ENCODE measurements at regions not wholly inside any gene's neighbourhood (a gene's known extent, or its start where the extent isn't known, plus 50 kb on each side); places are given as distances from the start of the nearest gene placed in this dataset.

DNA sequence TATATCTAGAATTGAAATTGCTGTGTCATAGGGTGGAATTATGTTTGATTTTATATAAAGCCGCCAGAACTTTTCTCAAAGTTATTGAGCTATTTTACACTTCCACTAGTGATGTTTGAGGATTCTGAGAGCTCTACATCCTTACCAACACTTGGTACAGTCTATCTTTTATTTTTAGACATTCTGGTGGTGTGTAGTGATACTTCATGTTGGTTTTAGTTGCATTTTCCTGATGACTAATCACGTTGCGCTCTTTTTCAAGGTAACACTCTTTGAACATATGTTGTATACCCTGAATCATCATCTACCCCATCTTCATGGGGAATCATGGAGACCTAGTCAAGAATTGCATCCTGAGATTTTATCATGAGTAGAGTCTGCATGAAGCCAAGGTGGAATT, 141.7 kb downstream of the NXNL2 start:
- WGBS: 81% methylated on average over 3 of the region's 3 CpGs
- Histone ChIP-seq H3K36me3 (ENCODE audit: control insufficient read depth in 4 of 4, insufficient read depth in 3 of 4, low read depth in 1 of 4, low read length in 3 of 4) (no peaks in the 10 kb centered on the region), H3K9ac (ENCODE audit: low read depth in 1 of 2, low read length in 2 of 2) (no peak overlapping the region), H3K4me3 (ENCODE audit: low read depth in 1 of 3, low read length in 3 of 3) (no peak overlapping the region), H3K27me3 (ENCODE audit: control insufficient read depth in 4 of 4, insufficient read depth in 4 of 4, low read length in 3 of 4) (peaks cover 0 to 3% (median 0%) of the 10 kb centered on the region in 4 donors), H3K27ac (ENCODE audit: low read depth in 1 of 2, low read length in 2 of 2) (no peak overlapping the region), H3K4me1 (ENCODE audit: control insufficient read depth in 4 of 4, insufficient read depth in 4 of 4, low read length in 3 of 4) (no peaks in the 10 kb centered on the region), H3K9me3 (ENCODE audit: control insufficient read depth in 4 of 4, low read length in 3 of 4) (no peaks in the 10 kb centered on the region)
- no peak for DNase-seq (ENCODE audit: low spot score)
- TF ChIP-seq, protein P1, sequence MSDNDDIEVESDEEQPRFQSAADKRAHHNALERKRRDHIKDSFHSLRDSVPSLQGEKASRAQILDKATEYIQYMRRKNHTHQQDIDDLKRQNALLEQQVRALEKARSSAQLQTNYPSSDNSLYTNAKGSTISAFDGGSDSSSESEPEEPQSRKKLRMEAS (IDR thresholded peaks at IDR 0.05): no peak
- no peak for TF ChIP-seq RXRA (IDR thresholded peaks at IDR 0.05)

DNA sequence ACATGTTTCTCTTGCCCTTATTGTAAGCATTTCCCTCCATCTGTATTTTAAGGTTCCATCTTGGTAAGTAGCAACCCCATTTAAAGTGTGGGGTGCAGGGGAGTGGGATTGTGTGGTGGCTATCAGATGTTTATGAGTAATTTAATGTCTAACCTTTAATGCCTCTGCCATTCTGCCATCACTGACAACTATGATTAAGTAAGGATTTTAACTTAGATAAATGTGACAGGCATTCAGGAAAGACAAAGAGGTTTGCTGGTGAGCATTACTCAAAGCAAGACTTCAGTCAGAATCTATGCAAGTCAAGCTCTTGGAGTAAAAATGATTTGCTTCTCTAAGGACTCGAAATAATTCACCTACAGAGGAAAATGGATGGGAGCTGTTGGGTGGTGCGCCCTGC, 143.0 kb downstream of the NXNL2 start:
- DNase-seq (ENCODE audit: low spot score): no peak
- no peaks in the 10 kb centered on the region for H3K4me1 ChIP-seq (ENCODE audit: control insufficient read depth in 4 of 4, insufficient read depth in 4 of 4, low read length in 3 of 4)
- H3K27me3 ChIP-seq (ENCODE audit: control insufficient read depth in 4 of 4, insufficient read depth in 4 of 4, low read length in 3 of 4): peaks cover 0 to 3% (median 0%) of the 10 kb centered on the region in 4 donors
- no peak overlapping the region for H3K27ac ChIP-seq (ENCODE audit: low read depth in 1 of 2, low read length in 2 of 2)
- H3K9ac ChIP-seq (ENCODE audit: low read depth in 1 of 2, low read length in 2 of 2): no peak overlapping the region
- no peaks in the 10 kb centered on the region for H3K9me3 ChIP-seq (ENCODE audit: control insufficient read depth in 4 of 4, low read length in 3 of 4)
- 92% methylated on average over 2 of the region's 2 CpGs for WGBS
- no peak overlapping the region for H3K4me3 ChIP-seq (ENCODE audit: low read depth in 1 of 3, low read length in 3 of 3)
- no peaks in the 10 kb centered on the region for H3K36me3 ChIP-seq (ENCODE audit: control insufficient read depth in 4 of 4, insufficient read depth in 3 of 4, low read depth in 1 of 4, low read length in 3 of 4)
- TF ChIP-seq NR2F2 (IDR thresholded peaks at IDR 0.05) (no peak), TAF1 (conservative IDR thresholded peaks at IDR 0.05) (no peak), RAD21 (IDR thresholded peaks at IDR 0.05) (no peak), GABPA (IDR thresholded peaks at IDR 0.05 in 1 of 2, conservative IDR thresholded peaks at IDR 0.05 in 1 of 2) (no peak), FOXA2 (IDR thresholded peaks at IDR 0.05) (no peak), JUND (IDR thresholded peaks at IDR 0.05) (no peak)
- TF ChIP-seq, protein P2, sequence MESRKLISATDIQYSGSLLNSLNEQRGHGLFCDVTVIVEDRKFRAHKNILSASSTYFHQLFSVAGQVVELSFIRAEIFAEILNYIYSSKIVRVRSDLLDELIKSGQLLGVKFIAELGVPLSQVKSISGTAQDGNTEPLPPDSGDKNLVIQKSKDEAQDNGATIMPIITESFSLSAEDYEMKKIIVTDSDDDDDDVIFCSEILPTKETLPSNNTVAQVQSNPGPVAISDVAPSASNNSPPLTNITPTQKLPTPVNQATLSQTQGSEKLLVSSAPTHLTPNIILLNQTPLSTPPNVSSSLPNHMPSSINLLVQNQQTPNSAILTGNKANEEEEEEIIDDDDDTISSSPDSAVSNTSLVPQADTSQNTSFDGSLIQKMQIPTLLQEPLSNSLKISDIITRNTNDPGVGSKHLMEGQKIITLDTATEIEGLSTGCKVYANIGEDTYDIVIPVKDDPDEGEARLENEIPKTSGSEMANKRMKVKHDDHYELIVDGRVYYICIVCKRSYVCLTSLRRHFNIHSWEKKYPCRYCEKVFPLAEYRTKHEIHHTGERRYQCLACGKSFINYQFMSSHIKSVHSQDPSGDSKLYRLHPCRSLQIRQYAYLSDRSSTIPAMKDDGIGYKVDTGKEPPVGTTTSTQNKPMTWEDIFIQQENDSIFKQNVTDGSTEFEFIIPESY (IDR thresholded peaks at IDR 0.05): no peak

DNA sequence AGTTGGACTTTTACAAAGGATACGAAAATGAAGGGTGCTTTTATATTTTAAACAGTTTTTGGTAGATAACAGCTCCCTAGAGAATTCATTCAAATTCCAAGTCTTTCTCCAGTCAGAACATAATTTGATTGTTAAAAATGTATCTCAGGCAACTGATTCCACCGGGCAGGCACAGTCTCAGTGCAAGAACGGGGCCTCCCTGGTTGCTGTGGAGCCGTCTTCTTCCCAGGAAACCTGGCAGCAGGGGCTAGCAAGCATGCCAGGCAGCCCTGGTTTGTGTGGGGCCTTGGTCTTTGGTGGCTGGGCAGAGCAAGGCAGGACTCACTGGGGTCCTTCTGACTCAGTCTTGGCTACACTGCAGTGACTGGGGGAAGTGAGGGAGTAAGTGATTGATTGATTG, 143.5 kb downstream of the NXNL2 start:
- Histone ChIP-seq H3K27ac (ENCODE audit: low read depth in 1 of 2, low read length in 2 of 2) (no peak overlapping the region), H3K27me3 (ENCODE audit: control insufficient read depth in 4 of 4, insufficient read depth in 4 of 4, low read length in 3 of 4) (peaks cover 0 to 3% (median 0%) of the 10 kb centered on the region in 4 donors), H3K9me3 (ENCODE audit: control insufficient read depth in 4 of 4, low read length in 3 of 4) (no peaks in the 10 kb centered on the region), H3K9ac (ENCODE audit: low read depth in 1 of 2, low read length in 2 of 2) (no peak overlapping the region), H3K4me3 (ENCODE audit: low read depth in 1 of 3, low read length in 3 of 3) (no peak overlapping the region), H3K4me1 (ENCODE audit: control insufficient read depth in 4 of 4, insufficient read depth in 4 of 4, low read length in 3 of 4) (no peaks in the 10 kb centered on the region), H3K36me3 (ENCODE audit: control insufficient read depth in 4 of 4, insufficient read depth in 3 of 4, low read depth in 1 of 4, low read length in 3 of 4) (no peaks in the 10 kb centered on the region)
- 89% methylated on average over 4 of the region's 4 CpGs for WGBS
- no peak for DNase-seq (ENCODE audit: low spot score)
- no peak for TF ChIP-seq FOXA2 (IDR thresholded peaks at IDR 0.05)
- no peak for TF ChIP-seq HNF4G (IDR thresholded peaks at IDR 0.05)
- TF ChIP-seq RXRA (IDR thresholded peaks at IDR 0.05): no peak
- TF ChIP-seq, protein P3, sequence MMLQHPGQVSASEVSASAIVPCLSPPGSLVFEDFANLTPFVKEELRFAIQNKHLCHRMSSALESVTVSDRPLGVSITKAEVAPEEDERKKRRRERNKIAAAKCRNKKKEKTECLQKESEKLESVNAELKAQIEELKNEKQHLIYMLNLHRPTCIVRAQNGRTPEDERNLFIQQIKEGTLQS (IDR thresholded peaks at IDR 0.05): no peak
- no peak for TF ChIP-seq EGR1 (IDR thresholded peaks at IDR 0.05; ENCODE audit: low read depth in 2 of 2)
- TF ChIP-seq GABPA (IDR thresholded peaks at IDR 0.05 in 1 of 2, conservative IDR thresholded peaks at IDR 0.05 in 1 of 2): no peak
- no peak for TF ChIP-seq NR2F2 (IDR thresholded peaks at IDR 0.05)
- TF ChIP-seq HNF4A (conservative IDR thresholded peaks at IDR 0.05): no peak
- no peak for TF ChIP-seq FOXA1 (IDR thresholded peaks at IDR 0.05)
- TF ChIP-seq JUND (IDR thresholded peaks at IDR 0.05): no peak
- TF ChIP-seq, protein P4, sequence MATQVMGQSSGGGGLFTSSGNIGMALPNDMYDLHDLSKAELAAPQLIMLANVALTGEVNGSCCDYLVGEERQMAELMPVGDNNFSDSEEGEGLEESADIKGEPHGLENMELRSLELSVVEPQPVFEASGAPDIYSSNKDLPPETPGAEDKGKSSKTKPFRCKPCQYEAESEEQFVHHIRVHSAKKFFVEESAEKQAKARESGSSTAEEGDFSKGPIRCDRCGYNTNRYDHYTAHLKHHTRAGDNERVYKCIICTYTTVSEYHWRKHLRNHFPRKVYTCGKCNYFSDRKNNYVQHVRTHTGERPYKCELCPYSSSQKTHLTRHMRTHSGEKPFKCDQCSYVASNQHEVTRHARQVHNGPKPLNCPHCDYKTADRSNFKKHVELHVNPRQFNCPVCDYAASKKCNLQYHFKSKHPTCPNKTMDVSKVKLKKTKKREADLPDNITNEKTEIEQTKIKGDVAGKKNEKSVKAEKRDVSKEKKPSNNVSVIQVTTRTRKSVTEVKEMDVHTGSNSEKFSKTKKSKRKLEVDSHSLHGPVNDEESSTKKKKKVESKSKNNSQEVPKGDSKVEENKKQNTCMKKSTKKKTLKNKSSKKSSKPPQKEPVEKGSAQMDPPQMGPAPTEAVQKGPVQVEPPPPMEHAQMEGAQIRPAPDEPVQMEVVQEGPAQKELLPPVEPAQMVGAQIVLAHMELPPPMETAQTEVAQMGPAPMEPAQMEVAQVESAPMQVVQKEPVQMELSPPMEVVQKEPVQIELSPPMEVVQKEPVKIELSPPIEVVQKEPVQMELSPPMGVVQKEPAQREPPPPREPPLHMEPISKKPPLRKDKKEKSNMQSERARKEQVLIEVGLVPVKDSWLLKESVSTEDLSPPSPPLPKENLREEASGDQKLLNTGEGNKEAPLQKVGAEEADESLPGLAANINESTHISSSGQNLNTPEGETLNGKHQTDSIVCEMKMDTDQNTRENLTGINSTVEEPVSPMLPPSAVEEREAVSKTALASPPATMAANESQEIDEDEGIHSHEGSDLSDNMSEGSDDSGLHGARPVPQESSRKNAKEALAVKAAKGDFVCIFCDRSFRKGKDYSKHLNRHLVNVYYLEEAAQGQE (IDR thresholded peaks at IDR 0.05): no peak
- TF ChIP-seq SP1 (IDR thresholded peaks at IDR 0.05): no peak
- TF ChIP-seq, protein P5, sequence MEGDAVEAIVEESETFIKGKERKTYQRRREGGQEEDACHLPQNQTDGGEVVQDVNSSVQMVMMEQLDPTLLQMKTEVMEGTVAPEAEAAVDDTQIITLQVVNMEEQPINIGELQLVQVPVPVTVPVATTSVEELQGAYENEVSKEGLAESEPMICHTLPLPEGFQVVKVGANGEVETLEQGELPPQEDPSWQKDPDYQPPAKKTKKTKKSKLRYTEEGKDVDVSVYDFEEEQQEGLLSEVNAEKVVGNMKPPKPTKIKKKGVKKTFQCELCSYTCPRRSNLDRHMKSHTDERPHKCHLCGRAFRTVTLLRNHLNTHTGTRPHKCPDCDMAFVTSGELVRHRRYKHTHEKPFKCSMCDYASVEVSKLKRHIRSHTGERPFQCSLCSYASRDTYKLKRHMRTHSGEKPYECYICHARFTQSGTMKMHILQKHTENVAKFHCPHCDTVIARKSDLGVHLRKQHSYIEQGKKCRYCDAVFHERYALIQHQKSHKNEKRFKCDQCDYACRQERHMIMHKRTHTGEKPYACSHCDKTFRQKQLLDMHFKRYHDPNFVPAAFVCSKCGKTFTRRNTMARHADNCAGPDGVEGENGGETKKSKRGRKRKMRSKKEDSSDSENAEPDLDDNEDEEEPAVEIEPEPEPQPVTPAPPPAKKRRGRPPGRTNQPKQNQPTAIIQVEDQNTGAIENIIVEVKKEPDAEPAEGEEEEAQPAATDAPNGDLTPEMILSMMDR (IDR thresholded peaks at IDR 0.05; ENCODE audit: low read depth, low read length, missing input control): no peak
- TF ChIP-seq, protein P1 (IDR thresholded peaks at IDR 0.05): no peak
- no peak for TF ChIP-seq RAD21 (IDR thresholded peaks at IDR 0.05)
- TF ChIP-seq YY1 (IDR thresholded peaks at IDR 0.05): no peak
- TF ChIP-seq TAF1 (conservative IDR thresholded peaks at IDR 0.05): no peak
- TF ChIP-seq, protein P2 (IDR thresholded peaks at IDR 0.05): no peak

All from liver (tissue), 8 donors.